PC-3 (cell line): ENCODE measurements at regions not wholly inside any gene's neighbourhood (a gene's known extent, or its start where the extent isn't known, plus 50 kb on each side); places are given as distances from the start of the nearest gene placed in this dataset.

Source experiments
- CTCF ChIP-seq: fragments of 300-600 bp; sonication (generic); conservative IDR thresholded peaks from 2 replicates; pipeline ENCODE4 v1.5.1; 2017; ENCODE audit warnings: antibody characterized with exemption, low read depth, mild to moderate bottlenecking, low read length
- EZH2 ChIP-seq: fragments of 300-600 bp; sonication (generic); IDR thresholded peaks from one replicate; pipeline ENCODE4 v1.6.1; 2017; ENCODE audit warnings: antibody characterized with exemption, mild to moderate bottlenecking, low read length; ENCODE audit not compliant: unreplicated experiment
- EZH2phosphoT487 ChIP-seq: fragments of 300-600 bp; sonication (generic); IDR thresholded peaks from 2 replicates; pipeline ENCODE4 v1.6.1; 2018; ENCODE audit warnings: mild to moderate bottlenecking, antibody characterized with exemption, low read length, borderline replicate concordance

GRCh38 chr13:33992881-33993336 lies 175.0 kb downstream of the RFC3 start:
- TF ChIP-seq CTCF (no peak), EZH2 (no peak), EZH2phosphoT487 (no peak)
